ENCODE measurements at regions not wholly inside any gene's neighbourhood (a gene's known extent, or its start where the extent isn't known, plus 50 kb on each side); places are given as distances from the start of the nearest gene placed in this dataset.

DNA sequence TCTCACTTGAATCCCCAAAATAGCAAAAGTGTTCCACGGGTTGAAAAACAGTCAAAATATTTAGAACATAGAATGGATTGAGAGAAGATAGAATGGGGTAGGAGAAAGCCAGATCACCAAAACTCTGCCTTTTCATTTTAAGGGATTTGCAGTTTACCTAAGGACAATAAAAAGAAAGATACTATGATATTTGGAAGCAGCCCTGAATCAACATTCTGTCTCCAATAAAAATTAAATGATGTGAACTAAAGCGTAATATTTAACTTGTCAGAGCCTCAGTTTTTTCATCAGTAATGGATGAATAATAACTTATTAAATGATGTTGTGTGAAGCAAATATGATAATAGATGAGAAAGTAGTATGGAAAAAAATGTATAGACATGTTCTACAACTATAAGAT lies 100.2 kb upstream of the REG3G start (continued):
- TF ChIP-seq, protein P1, sequence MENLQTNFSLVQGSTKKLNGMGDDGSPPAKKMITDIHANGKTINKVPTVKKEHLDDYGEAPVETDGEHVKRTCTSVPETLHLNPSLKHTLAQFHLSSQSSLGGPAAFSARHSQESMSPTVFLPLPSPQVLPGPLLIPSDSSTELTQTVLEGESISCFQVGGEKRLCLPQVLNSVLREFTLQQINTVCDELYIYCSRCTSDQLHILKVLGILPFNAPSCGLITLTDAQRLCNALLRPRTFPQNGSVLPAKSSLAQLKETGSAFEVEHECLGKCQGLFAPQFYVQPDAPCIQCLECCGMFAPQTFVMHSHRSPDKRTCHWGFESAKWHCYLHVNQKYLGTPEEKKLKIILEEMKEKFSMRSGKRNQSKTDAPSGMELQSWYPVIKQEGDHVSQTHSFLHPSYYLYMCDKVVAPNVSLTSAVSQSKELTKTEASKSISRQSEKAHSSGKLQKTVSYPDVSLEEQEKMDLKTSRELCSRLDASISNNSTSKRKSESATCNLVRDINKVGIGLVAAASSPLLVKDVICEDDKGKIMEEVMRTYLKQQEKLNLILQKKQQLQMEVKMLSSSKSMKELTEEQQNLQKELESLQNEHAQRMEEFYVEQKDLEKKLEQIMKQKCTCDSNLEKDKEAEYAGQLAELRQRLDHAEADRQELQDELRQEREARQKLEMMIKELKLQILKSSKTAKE (CRISPR knock-in tag; IDR thresholded peaks at IDR 0.05; ENCODE audit: borderline replicate concordance) = no peak
- TF ChIP-seq, protein P2, sequence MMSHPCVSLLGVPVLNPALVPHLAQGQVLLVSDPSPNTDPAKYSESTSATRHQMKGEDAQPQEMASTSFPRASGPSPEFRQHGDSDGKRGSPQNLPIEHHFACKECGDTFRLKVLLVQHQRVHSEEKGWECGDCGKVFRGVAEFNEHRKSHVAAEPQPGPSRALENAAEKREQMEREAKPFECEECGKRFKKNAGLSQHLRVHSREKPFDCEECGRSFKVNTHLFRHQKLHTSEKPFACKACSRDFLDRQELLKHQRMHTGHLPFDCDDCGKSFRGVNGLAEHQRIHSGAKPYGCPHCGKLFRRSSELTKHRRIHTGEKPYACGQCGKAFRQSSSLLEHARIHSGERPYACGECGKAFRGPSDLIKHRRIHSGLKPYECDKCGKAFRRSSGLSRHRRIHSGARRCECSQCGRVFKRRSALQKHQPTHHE (CRISPR knock-in tag; IDR thresholded peaks at IDR 0.05; ENCODE audit: borderline replicate concordance) = no peak

DNA sequence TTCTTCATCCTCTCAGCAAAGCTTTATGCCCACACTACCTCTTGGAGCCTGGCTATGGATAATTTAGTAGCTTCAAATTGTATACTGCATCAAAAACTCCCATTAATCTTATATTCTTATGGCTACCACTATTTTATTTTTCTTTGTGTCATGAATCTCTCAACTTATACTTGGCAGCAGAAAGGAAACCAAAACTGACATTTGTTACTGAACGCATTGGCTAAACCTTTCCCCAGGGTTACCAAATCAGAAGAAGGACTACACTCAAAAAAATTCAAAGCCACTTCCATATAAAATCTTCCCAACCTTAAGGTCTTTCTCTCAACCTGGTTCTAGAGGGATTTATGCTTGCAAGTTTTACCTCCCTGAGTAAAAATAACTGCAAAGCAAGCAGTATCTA lies 97.0 kb upstream of the REG3G start:
- no peak for ATAC-seq
- no peak for FAIRE-seq
- Histone ChIP-seq H2AFZ (ENCODE audit: low read length) (no peak overlapping the region), H3K9ac (ENCODE audit: insufficient read depth, low read depth, low read length) (no peak overlapping the region), H3K27me3 (ENCODE audit: control insufficient read depth in 1 of 2, insufficient read depth in 2 of 2, low read length in 2 of 2) (no peaks in the 10 kb centered on the region), H3K36me3 (replicated peaks in 1 of 2; ENCODE audit: control insufficient read depth in 1 of 2, insufficient read depth in 2 of 2, low read length in 2 of 2) (no peaks in the 10 kb centered on the region), H3K27ac (ENCODE audit: extremely low read length, insufficient read depth, low read length) (no peak overlapping the region), H3K4me1 (ENCODE audit: insufficient read depth, low read length) (no peaks in the 10 kb centered on the region), H3K4me2 (ENCODE audit: low read depth, low read length) (no peak overlapping the region), H3K79me2 (ENCODE audit: insufficient read depth, low read length) (no peaks in the 10 kb centered on the region), H3K4me3 (replicated peaks in 1 of 3; ENCODE audit: insufficient read depth in 1 of 3, low read depth in 2 of 3, low read length in 3 of 3) (no peak overlapping the region), H3K9me3 (ENCODE audit: low read length) (no peaks in the 10 kb centered on the region), H4K20me1 (ENCODE audit: insufficient read depth, low read length) (no peaks in the 10 kb centered on the region)
- intact Hi-C loops (cut with micrococcal nuclease; ENCODE audit: unreplicated experiment) (no loop called here), in situ Hi-C loops (cut with HindIII; ENCODE audit: extremely low pct_ligation_motif_present, low pct_unique_long_range_greater_than_20kb) (no loop called here)
- ChIA-PET CTCF (ENCODE audit: low intra/inter-chr PET ratio, low total read pairs) (no interaction called here), POLR2A (no interaction called here)
- BruUV-seq (replicated peaks) = no TSS peak
- DNase-seq (ENCODE audit: low spot score) = no peak
- WGBS (ENCODE audit: low lambda C conversion rate) = 0% methylated on average over 1 of the region's 1 CpG
- TF ChIP-seq ZNF709 (CRISPR knock-in tag; IDR thresholded peaks at IDR 0.05) = no peak
- no peak for TF ChIP-seq LCORL (IDR thresholded peaks at IDR 0.05)
- TF ChIP-seq LCORL (CRISPR knock-in tag; IDR thresholded peaks at IDR 0.05) = no peak
- no peak for TF ChIP-seq ZNF605 (CRISPR knock-in tag; IDR thresholded peaks at IDR 0.05)
- TF ChIP-seq ZNF24 (IDR thresholded peaks at IDR 0.05) = no peak
- no peak for TF ChIP-seq ISX (CRISPR knock-in tag; conservative IDR thresholded peaks at IDR 0.05)
- TF ChIP-seq ZKSCAN1 (IDR thresholded peaks at IDR 0.05; ENCODE audit: low read length) = no peak
- TF ChIP-seq BRCA1 (CRISPR knock-in tag; IDR thresholded peaks at IDR 0.05) = no peak
- TF ChIP-seq, protein P3, sequence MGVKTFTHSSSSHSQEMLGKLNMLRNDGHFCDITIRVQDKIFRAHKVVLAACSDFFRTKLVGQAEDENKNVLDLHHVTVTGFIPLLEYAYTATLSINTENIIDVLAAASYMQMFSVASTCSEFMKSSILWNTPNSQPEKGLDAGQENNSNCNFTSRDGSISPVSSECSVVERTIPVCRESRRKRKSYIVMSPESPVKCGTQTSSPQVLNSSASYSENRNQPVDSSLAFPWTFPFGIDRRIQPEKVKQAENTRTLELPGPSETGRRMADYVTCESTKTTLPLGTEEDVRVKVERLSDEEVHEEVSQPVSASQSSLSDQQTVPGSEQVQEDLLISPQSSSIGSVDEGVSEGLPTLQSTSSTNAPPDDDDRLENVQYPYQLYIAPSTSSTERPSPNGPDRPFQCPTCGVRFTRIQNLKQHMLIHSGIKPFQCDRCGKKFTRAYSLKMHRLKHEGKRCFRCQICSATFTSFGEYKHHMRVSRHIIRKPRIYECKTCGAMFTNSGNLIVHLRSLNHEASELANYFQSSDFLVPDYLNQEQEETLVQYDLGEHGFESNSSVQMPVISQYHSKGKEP (CRISPR knock-in tag; IDR thresholded peaks at IDR 0.05) = no peak
- no peak for TF ChIP-seq MTA1 (CRISPR knock-in tag; IDR thresholded peaks at IDR 0.05; ENCODE audit: borderline replicate concordance)
- TF ChIP-seq ZBTB7B (CRISPR knock-in tag; IDR thresholded peaks at IDR 0.05) = no peak
- TF ChIP-seq HOXA9 (CRISPR knock-in tag; IDR thresholded peaks at IDR 0.05; ENCODE audit: borderline replicate concordance) = no peak

Data from HepG2 (cell line).